HG02981 (cell line): ENCODE measurements at regions not wholly inside any gene's neighbourhood (a gene's known extent, or its start where the extent isn't known, plus 50 kb on each side); places are given as distances from the start of the nearest gene placed in this dataset.

Experiments
- ATAC-seq: cut with Tn5 transposase; IDR thresholded peaks from one replicate; pipeline ENCODE4 v1.9.1; 2021; ENCODE audit warnings: mild to moderate bottlenecking, moderate library complexity; ENCODE audit not compliant: unreplicated experiment

DNA sequence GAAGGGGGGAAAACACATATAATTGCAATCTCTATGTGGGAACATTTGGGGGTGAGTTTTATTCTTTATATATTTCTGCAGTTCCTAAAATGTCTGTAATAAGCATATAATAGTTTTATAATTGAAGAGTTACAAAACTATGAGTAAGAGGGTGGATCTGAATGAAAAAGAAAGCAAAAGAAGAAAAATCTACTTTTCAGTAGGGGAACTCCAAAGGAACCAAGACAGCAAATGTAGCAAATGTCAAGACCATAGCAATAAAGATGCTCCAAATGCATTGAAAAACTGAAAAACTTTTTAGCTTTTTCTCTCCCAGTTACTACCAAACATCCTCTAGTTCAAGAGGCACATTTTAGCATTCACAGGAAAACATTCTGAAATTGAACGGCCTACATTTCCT is 434.8 kb downstream of the LMO4 start:
- no peak for ATAC-seq

GRCh38 chr1:87765057-87765680 is 436.5 kb downstream of the LMO4 start:
- no peak for ATAC-seq

DNA sequence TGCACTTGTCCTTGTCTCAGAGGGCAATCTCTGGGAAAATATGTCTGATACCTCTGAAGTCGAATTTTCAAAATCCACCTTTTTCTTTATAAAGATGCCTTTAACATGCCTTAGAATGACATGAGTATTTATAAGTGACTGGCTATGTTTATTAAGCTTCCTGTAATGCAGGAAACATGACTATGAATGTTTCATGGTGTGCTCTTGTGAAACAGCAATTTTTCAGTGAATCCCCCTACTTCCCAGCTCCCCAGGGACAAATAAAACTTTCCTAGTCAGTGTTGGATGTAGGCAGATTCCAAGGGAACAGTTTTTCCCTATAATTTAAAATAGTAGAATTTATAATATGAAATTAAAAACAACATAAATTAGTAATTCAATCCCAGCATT is 437.0 kb downstream of the LMO4 start:
- ATAC-seq: no peak

DNA sequence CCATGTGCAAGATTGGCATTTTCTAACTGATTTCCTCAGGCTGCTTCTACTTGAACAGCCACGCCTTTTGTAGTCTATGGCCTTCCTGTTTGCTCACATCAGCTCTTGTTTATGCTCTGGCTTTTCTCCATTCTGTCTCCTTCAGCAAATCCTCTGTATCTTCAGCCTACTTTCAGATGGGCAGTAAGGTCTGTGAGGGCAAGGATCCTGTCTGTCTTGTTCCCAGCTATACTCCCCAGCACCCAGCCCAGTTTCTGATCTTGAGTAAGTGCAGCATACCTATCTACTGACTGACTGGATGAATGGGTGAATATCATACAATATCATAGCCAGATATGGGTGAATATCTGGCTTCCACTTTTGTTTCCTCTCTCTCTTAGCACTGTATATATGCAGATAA is 438.1 kb downstream of the LMO4 start:
- ATAC-seq: no peak

- no peak for ATAC-seq
Measured at GRCh38 chr1:87778896-87779295, 450.2 kb downstream of the LMO4 start.

- no peak for ATAC-seq
Measured at GRCh38 chr1:87781554-87781953, 452.9 kb downstream of the LMO4 start.

DNA sequence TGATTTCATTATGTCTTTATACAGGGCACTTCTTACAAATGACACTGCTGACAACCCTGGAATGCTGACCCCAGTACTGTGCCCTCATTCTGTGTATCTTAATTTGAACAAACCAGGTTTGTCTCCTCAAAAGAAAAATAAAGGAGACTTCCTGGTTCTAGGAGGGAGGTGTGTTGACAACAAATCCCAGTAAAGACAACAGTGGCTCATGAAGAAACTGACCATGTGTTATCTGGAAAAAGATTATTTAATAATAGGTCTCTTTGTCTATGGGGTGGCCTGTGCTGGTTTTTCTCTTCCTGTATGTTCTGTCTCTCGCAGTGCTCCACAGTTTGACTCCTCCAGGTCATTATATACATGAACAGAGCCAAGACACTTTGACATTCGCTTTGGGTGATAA is 454.6 kb downstream of the LMO4 start:
- ATAC-seq: no peak

DNA sequence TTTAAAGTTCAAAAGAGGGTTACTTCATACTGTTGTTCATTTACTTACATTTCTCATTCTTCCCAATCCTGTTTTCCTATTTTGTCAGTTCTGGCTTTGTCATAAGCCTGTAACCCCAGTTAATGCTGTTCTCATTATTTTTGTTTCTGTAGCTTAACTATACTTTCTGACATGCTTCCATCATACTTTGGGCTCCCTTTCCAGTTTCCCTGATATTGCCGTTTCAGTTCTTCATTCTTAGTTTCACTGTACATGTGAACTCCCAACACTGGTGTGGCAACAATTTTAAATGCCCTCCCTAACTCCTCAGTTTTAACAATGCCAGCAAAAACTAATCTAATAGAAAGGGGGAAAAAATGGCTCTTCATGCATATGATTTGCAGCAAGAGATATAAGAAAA is 456.7 kb downstream of the LMO4 start:
- ATAC-seq: no peak

DNA sequence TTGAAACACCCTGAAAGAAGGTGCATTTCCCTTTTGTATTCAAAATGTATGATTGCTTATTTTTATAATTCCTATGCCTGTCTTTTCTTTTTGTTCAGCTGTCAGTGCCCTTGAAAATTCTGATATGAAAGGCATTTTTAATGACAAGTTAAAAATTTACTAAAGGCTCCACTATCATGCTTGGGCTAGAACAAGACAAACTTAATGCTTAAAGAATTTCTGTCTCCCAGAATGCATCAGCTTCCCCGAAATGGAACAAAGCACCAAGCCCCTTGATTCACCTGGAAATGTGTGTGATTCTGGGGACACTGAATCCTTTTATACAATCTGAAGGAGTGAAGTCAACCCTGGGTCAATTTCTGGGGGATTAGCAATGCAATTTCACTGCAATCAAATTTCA is 457.5 kb downstream of the LMO4 start:
- no peak for ATAC-seq

- ATAC-seq: no peak
Measured at GRCh38 chr1:87786861-87787545, 458.3 kb downstream of the LMO4 start.

DNA sequence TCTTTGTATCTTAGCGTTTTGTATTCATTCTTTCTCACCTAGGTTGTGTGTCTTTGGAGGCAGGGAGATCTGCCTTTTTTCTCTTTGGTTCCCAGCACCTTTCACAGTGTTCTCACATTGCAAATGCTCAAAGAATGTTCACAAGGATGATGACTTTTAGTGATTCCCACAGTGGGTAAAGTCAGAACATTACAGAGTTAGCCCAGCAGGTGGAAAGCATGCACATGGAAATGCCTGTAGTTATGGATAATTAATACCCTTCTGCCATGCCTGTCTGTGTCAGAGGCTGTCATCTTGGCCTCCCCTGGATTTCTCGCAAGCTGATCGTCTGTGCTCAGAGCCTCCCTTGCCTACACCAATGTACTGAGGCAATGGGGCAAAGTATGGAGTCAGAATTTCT is 458.9 kb downstream of the LMO4 start:
- no peak for ATAC-seq

- ATAC-seq: no peak
Measured at GRCh38 chr1:87790756-87791155, 462.1 kb downstream of the LMO4 start.

DNA sequence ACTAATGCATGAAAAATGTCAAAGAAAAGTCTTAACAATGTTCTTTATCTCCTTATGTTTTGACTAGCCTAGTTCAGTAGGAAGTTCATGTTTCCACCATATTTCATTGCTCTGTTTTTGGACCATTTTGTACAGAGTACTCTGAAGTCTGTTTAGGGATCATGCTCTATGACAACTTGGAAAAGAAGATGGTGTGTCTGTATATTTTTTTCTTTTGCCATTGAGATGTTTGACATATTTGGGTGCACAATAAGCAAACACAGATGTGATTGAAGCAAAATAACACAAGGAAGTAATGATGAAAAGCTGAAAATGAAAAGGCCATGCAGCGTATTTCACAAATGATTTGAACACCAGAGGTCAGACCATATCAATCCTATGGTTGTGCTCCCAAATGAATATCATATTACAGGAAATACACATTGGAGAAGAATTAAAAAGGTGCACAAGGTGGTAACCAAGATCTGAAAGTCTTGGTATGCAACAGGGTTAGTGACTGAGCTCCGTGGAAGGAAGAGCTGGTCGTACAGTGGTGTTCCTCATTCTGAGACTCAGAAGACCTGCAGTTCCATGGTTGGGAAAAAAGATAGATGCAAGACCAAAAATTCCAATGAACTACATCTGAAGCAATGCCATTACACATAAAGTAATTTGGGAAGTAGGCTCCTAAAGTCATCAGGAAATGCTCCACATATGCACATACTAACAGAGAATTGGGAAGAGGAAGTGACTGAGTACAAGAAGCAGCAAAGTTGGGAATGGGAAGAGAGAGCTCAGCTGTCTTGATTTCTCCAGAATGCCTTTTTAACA is 463.5 kb downstream of the LMO4 start:
- no peak for ATAC-seq

GRCh38 chr1:87794788-87795614 is 466.3 kb downstream of the LMO4 start:
- ATAC-seq: no peak

- no peak for ATAC-seq
Measured at GRCh38 chr1:87795615-87796337, 467.1 kb downstream of the LMO4 start.

DNA sequence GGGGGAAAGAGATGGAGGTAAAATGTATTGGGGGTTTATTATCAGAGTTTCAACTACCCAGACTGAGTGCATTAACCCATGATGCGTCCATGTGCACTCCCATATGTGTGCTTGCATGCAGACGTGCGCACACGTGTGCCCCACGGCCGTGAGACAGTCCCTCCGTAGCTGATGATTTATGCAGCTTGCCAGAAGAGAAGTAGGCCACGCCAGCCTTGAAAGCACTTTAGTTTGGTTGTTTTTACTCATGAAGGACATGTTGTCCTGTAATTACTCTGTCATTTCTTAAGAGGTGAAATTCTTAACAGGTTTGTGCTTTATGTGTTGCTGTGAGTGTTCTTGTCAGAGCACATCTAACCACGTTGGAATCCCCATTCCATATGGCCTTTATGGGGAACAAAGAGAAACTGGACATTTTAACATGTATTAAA is 467.8 kb downstream of the LMO4 start:
- ATAC-seq: no peak

- no peak for ATAC-seq
Measured at GRCh38 chr1:87799451-87799850, 470.8 kb downstream of the LMO4 start.

- ATAC-seq: no peak
Measured at GRCh38 chr1:87800006-87800405, 471.3 kb downstream of the LMO4 start.

DNA sequence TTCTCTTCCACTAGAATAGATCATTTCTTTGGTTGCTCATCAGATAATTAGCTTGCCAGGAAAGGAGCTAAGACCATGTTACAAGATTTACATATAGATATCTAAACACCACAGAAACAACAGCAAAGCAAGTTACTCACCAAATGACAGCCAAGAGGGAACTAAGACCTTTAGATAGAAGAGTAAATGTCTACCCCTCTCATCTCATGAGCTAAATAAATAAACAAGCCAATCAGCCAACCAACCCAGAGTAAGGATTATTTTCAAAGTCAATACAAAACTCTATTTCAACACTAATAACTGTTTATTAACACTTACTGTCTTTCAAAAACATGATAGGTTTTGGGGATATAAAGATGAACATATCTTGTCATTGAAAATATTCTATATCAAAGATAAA is 474.7 kb downstream of the LMO4 start:
- ATAC-seq: no peak

- ATAC-seq: no peak
Measured at GRCh38 chr1:87804128-87804527, 475.4 kb downstream of the LMO4 start.
